GM18909 (cell line): ENCODE measurements at regions not wholly inside any gene's neighbourhood (a gene's known extent, or its start where the extent isn't known, plus 50 kb on each side); places are given as distances from the start of the nearest gene placed in this dataset.
"Not testable (repeated sequence)": the region's sequence is repeated elsewhere in the genome, so short reads cannot be mapped to it uniquely, and the experiment has no call there.

Source experiments
- ATAC-seq: cut with Tn5 transposase; IDR thresholded peaks from one replicate; pipeline ENCODE4 v1.9.1; 2021; ENCODE audit warnings: mild to moderate bottlenecking; ENCODE audit not compliant: unreplicated experiment, poor library complexity

GRCh38 chr11:96585944-96586880 is 196.4 kb downstream of the JRKL start:
- ATAC-seq = not testable (repeated sequence)

GRCh38 chr11:96588793-96589192 is 199.0 kb downstream of the JRKL start:
- not testable (repeated sequence) for ATAC-seq

GRCh38 chr11:96595011-96595410 is 205.2 kb downstream of the JRKL start:
- no peak for ATAC-seq

DNA sequence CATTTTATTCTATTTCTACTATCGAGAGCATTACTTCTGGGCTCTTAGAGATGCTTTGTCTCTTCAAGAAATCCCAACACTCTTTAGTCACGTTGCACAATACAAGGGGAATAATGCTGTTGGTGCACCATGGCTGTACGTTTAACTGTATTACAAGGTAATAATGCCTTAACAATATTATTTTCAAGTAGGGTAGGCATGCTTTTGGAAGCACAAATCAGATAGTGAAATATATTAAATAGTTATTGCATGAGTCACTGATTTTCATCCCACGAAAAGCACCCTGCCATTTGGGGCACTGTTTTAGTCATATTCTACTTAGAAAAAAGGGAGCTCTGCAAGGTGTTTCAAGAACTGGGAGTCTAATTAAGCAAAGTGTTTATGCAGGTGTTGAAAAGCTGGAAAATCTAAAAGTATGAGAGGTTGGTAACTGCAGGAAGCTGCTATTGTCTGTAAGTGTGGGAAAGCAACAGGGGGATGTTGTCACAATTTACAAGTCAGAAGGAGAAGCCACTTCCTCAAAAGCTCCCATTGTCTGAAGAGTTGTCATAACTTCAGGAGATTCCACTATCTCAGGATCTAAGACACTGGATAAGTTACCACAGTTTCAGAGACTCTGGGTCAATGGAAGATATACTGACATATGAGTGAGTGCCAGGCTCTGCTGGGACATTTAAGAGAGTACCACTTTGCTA is 218.2 kb downstream of the JRKL start:
- no peak for ATAC-seq

DNA sequence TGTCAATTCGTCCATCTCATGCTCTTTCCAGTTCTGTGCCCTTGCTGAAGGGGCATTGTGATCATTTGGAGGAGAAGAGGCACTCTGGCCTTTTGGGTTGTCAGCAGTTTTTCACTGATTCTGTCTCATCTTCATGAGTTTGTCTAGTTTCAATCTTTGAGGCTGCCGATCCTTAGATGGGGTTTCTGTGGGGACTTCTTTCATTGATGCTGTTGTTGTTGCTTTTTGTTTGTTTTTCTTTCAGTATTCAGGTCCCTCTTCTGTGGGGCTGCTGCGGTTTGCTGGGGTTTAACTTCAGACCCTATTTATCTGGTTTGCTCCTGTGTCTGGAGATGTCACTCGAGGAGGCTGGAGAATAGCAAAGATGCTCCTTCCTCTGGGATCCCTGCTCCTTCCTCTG is 224.3 kb downstream of the JRKL start:
- no peak for ATAC-seq

GRCh38 chr11:96614846-96615245 is 225.0 kb downstream of the JRKL start:
- ATAC-seq = no peak

DNA sequence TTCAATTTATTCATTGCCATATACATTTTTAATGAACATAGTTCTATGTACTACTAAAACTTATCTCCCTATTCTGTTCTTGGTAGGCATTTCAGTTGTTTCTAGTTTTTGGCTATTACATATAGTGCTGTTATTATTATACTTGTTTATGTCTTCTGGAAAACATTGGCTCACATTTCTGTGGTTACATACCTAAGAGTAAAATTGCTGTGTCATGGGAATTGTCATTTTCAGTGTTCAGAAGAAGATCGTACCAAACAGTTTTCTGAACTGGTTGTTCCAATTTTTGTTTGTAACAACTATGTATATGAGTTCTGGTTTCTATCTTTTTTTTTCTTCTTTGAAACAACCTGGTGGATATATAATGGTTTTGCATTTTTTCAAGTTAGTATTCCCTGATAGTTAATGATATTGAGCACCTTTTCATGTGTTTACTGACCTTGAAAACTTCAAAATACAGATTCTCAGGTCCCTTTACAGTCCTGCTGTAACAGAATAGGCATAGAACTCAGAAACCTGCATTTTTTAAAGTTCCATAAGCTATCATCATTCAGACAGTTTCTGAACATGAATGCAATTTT is 230.7 kb downstream of the JRKL start:
- no peak for ATAC-seq

GRCh38 chr11:96621161-96621560 is 231.3 kb downstream of the JRKL start:
- no peak for ATAC-seq

DNA sequence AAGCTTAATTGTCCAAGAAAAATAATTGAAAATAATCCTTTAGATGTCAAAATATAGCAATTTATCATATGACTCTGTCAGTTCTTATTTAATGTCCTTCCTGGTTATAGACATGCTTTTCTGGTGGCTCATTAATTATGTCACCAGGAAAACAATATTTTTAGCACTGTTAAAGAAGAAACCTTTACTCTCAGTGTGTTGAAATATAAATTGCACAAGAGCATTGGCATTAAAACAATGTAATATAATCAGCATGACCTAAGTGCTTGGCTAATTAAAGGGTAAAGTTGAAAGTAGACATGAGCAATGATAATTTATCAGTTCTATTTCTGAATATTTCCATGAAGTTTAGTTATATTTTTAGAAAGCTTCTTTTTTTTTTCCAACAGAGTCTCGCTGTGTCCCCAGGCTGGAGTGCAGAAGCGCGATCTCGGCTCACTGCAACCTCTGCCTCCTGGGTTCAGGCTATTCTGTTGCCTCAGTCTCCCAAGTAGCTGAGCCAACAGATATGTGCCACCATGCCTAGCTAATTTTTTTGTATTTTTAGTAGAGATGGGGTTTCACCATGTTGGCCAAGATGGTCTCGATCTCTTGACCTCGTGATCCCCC is 232.3 kb downstream of the JRKL start:
- no peak for ATAC-seq

GRCh38 chr11:96624126-96624525 is 234.3 kb downstream of the JRKL start:
- ATAC-seq = no peak

DNA sequence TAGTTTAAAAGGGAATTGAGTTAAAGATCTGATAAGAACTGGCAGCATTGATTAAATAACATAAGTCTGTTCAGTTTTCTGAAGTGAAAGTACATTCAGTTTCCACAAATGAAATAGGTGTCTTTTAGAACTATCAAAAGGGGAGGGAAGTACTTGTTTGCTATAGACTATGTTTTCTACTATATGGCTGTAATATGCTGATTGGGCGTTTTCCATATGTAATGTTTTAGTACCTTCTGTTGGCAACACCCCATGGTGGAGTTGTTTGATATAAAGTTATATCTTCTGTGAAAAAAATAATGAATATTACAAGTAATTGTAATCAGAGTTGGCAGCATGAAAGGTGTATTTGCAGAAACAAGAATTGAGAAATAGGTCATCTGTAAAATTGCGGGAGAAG is 237.6 kb downstream of the JRKL start:
- ATAC-seq = no peak

DNA sequence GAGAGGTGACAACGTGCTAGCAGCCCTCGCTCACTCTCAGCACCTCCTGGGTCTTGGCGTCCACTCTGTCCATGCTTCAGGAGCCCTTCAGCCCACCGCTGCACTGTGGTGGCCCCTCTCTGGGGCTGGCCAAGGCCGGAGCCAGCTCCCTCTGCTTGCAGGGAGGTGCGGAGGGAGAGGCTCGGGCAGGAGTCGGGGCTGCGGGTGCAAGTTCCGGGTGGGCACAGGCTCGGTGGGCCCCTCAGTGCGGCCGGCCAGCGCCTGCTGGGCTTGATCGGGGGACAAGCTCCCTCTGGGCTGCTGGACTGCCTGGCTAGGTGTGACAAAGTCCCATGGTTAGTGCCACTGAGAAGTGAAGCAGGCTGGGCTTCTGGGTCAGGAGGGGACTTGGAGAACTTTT is 245.8 kb downstream of the JRKL start:
- no peak for ATAC-seq

GRCh38 chr11:96641261-96641660 is 251.4 kb downstream of the JRKL start:
- no peak for ATAC-seq

DNA sequence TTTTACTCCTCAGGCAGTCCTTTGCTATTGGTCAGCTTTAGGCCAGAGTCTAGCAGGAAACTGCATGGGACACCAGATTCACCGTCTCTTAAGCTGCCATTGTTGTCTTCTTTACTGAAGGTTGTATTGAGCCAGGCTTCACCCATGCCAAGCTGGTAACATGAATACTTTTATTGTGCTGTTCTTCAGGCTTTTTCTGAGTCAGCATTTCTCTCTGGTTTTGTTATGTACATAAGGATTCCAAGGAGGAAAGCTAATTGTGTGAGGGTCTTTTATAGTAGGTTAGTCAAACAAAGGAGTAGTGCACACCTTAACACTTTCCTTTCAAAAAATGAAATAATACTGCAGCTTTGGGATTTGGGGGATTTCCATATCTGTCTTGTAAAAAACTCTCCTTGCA is 252.8 kb downstream of the JRKL start:
- ATAC-seq = no peak

DNA sequence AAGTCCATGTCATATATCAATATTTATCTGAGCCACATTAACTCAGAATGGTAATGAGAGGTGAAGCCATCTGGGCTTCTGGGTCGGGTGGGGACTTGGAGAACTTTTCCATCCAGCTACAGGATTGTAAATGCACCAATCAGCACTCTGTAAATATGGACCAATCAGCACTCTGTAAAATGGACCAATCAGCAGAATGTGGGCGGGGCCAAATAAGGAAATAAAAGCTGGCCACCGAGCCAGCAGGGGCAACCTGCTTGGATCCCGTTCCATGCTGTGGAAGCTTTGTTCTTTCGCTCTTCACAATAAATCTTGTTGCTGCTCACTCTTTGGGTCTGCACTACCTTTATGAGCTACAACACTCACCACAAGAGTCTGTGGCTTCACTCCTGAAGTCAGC is 253.4 kb downstream of the JRKL start:
- ATAC-seq = no peak

GRCh38 chr11:96647621-96648020 is 257.8 kb downstream of the JRKL start:
- ATAC-seq = no peak

- ATAC-seq = no peak
These were observed 259.2 kb downstream of the JRKL start for GRCh38 chr11:96648991-96649390.

DNA sequence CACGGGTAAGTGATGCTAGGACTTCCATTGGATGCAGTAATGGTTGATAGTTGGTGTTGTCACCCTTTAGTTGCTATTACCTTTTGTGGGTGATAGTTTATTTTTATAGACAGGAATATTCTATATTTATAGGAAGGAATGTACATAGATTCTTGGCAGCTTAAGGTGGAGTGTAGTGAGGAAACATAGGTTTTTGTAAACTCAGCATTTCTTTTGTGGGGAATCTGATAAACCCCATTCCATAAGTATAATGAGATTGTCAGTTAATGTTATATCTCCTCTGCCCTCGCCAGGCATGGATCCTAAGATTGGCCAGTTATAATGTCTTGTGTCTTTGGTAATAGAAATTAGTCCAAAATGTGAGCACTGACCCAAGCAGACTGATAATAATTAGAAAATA is 262.7 kb downstream of the JRKL start:
- no peak for ATAC-seq

- no peak for ATAC-seq
These were observed 265.7 kb downstream of the JRKL start for GRCh38 chr11:96655474-96655873.

GRCh38 chr11:96658436-96658835 is 268.6 kb downstream of the JRKL start:
- ATAC-seq = no peak

DNA sequence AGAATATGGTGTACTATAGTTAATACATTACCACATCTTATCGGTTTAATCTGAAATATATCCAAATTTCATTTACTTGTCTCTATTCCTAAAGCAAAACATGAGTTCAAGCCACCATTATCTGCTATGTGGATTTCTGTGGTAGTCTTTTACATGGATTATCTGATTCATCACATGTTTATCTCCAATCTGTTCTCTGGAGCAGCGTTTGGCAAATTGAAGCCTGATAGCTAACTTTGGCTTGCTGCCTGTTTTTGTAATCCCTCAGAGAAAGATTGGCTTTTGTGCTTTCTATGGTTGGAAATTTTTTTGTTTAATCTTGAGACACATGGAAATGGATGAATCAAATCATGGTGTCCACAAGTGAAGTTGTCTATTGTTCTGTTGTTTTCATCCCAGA is 274.3 kb downstream of the JRKL start:
- ATAC-seq = no peak
